AG04450 (cell line): ENCODE measurements at regions not wholly inside any gene's neighbourhood (a gene's known extent, or its start where the extent isn't known, plus 50 kb on each side); places are given as distances from the start of the nearest gene placed in this dataset.

Source experiments
- CTCF ChIA-PET: fragments of 300-600, 350-600 bp; formaldehyde crosslinking; extraction: SDS; loops from one replicate; lab custom pipeline; 2022; ENCODE audit warnings: antibody characterized with exemption, inconsistent platforms; lab: Charles Lee
- POLR2A ChIA-PET: fragments of 350-600 bp; formaldehyde crosslinking; extraction: SDS; loops from one replicate; lab custom pipeline; 2021; ENCODE audit warnings: antibody characterized with exemption, inconsistent platforms; lab: Yijun Ruan, JAX
- DNase-seq: peaks from one replicate; pipeline ENCODE4 v3.0.0-alpha.2; 2011; ENCODE audit warnings: low read depth, low spot score
- H3K27ac ChIP-seq: one replicate; pipeline ENCODE4 v1.5.1; 2012; ENCODE audit warnings: low read depth, low read length, control low read depth
- H3K27me3 ChIP-seq: one replicate; pipeline ENCODE4 v1.6.0; 2012; ENCODE audit warnings: low read length; ENCODE audit not compliant: control insufficient read depth, insufficient read depth
- H3K4me3 ChIP-seq: 2 replicates; pipeline ENCODE4 v1.5.1; 2011; ENCODE audit warnings: mild to moderate bottlenecking, low read depth, low read length, control low read depth
- H3K9me3 ChIP-seq: 2 replicates; pipeline ENCODE4 v1.5.1; 2012; ENCODE audit warnings: low read length; ENCODE audit not compliant: control insufficient read depth, insufficient read depth
- TF ChIP-seq, protein P1 (sequence below): IDR thresholded peaks from 2 replicates; pipeline ENCODE4 v1.5.1; 2011; ENCODE audit warnings: low read depth, low read length, control low read depth, inconsistent platforms

DNA sequence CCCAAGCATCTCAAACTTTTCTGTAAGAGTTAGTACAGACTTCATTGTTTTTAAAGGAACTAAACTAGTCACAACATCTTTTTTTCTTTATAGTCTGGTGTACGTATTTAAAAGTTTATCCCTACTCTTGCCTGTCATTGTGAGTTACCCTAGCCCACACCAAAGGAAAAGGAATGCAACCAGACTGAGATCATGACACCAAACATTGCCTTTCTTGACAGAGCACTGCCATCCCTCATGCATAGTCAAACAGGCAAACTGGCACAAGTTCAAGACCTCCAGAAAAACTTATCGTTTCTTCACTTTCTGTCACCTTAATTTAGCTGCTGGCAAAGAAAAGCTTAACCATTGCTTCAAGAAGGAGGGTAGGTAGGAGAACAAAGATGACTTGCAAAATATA is 448.4 kb upstream of the MANEA start:
- CTCF ChIA-PET: no interaction called here
- DNase-seq: no peak
- no peaks in the 10 kb centered on the region for H3K27me3 ChIP-seq
- H3K4me3 ChIP-seq: no peak overlapping the region
- no peak overlapping the region for H3K27ac ChIP-seq
- POLR2A ChIA-PET: no interaction called here
- no peaks in the 10 kb centered on the region for H3K9me3 ChIP-seq
- TF ChIP-seq, protein P1, sequence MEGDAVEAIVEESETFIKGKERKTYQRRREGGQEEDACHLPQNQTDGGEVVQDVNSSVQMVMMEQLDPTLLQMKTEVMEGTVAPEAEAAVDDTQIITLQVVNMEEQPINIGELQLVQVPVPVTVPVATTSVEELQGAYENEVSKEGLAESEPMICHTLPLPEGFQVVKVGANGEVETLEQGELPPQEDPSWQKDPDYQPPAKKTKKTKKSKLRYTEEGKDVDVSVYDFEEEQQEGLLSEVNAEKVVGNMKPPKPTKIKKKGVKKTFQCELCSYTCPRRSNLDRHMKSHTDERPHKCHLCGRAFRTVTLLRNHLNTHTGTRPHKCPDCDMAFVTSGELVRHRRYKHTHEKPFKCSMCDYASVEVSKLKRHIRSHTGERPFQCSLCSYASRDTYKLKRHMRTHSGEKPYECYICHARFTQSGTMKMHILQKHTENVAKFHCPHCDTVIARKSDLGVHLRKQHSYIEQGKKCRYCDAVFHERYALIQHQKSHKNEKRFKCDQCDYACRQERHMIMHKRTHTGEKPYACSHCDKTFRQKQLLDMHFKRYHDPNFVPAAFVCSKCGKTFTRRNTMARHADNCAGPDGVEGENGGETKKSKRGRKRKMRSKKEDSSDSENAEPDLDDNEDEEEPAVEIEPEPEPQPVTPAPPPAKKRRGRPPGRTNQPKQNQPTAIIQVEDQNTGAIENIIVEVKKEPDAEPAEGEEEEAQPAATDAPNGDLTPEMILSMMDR: no peak

DNA sequence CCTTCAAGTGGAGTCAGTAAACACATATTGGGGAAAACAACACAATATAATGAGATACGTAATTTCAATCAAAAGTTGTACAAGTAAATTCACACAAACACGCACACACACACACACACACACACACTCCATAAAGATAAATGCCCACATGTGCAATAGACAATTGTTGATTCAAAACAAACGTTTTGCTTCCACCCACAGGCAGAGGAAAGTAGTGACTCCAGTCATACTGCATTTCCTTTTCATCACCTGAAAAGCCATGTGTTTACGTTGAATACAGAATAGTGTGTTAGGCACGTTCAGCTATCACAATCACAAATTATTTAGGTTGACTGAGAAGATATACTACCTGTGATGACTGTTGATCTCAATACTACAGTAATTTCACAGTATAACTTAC is 443.8 kb upstream of the MANEA start:
- TF ChIP-seq, protein P1: peak; percentile 17; the same call in 1 of the 2 replicates
- H3K9me3 ChIP-seq: no peaks in the 10 kb centered on the region
- CTCF ChIA-PET: interaction anchor here (0.7 kb wide), 1 partner anchor 1710 kb away, joined by 3 read pairs; no protein-coding TSS in a partner anchor
- no peaks in the 10 kb centered on the region for H3K27me3 ChIP-seq
- POLR2A ChIA-PET: no interaction called here
- no peak overlapping the region for H3K27ac ChIP-seq
- H3K4me3 ChIP-seq: no peak overlapping the region
- no peak for DNase-seq

DNA sequence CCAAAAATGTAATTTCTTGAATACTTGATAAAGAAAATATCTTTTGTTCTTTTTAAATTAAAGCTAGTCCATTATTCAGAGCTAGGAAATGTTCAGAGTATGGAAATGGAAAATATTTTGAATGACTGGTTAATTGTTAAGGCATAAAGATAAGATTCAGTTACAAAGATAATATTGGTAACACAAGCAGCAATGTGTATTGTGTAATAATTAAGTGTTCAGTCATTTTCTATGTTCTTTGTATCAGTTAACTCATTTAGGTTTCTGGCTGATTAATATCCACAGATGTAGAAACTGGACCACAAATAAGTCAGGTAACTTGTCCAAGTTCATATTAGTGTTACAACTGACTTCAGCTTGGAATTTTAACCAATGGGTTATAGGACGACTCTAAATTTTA is 442.2 kb upstream of the MANEA start:
- ChIA-PET POLR2A (no interaction called here), CTCF (no interaction called here)
- TF ChIP-seq, protein P1: no peak

DNA sequence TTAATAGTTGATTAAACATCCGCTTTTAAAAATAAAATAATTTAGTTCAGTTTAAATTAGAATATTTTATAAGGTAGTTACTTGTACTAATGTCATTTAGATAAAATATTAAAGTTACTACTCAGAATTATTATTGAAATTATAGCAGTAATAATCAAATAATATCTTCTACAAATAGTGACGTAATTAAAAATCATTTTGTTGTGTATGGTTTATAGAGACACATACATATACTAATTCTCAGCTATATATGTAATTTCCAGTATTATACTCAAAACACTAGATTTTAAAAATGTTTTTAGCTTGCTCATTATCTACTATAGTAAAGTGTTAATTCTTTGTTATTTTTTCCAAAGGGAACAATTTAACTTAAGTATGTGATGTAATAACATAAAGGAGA is 435.2 kb upstream of the MANEA start:
- no peaks in the 10 kb centered on the region for H3K9me3 ChIP-seq
- no peak overlapping the region for H3K4me3 ChIP-seq
- CTCF ChIA-PET: no interaction called here
- DNase-seq: no peak
- TF ChIP-seq, protein P1: no peak
- POLR2A ChIA-PET: no interaction called here
- H3K27ac ChIP-seq: no peak overlapping the region
- no peaks in the 10 kb centered on the region for H3K27me3 ChIP-seq

More for the DNA sequence above, 442.2 kb upstream of the MANEA start:
- H3K27ac ChIP-seq: no peak overlapping the region
- no peak for DNase-seq
- no peak overlapping the region for H3K4me3 ChIP-seq
- no peaks in the 10 kb centered on the region for H3K27me3 ChIP-seq
- H3K9me3 ChIP-seq: no peaks in the 10 kb centered on the region

DNA sequence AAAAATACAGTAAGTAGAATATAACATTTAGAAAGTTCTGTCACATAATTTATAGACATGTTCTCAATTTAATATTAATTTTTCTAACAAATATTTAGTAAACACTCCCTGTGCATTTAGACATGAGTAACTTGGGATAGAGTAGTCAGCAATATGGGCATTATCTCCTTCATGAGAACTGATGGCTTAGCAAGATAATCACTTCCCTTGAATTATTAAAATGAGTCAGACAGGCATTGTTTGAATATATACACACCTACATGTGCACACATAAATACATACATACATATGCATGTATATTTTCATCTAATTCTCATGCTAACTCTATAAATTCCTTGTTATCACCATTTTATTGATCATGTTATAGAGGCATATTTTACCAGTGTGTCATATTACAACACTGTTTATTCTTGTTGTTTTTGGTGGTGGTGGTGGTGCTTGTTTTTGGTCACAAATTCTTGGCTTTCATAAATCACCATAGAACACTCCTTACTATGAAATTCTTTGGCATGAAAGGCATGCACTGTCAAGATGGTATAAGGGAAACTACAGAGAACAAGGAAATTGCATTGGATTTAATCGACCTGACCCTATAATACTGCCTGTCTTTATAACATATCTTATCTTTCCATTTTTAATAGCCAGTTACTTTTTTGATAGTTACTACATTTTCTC is 434.5 kb upstream of the MANEA start:
- H3K27me3 ChIP-seq: no peaks in the 10 kb centered on the region
- POLR2A ChIA-PET: no interaction called here
- TF ChIP-seq, protein P1: no peak
- no peak overlapping the region for H3K27ac ChIP-seq
- CTCF ChIA-PET: no interaction called here
- H3K9me3 ChIP-seq: no peaks in the 10 kb centered on the region
- H3K4me3 ChIP-seq: no peak overlapping the region
- DNase-seq: no peak
